ENCODE measurements at regions not wholly inside any gene's neighbourhood (a gene's known extent, or its start where the extent isn't known, plus 50 kb on each side); places are given as distances from the start of the nearest gene placed in this dataset.

DNA sequence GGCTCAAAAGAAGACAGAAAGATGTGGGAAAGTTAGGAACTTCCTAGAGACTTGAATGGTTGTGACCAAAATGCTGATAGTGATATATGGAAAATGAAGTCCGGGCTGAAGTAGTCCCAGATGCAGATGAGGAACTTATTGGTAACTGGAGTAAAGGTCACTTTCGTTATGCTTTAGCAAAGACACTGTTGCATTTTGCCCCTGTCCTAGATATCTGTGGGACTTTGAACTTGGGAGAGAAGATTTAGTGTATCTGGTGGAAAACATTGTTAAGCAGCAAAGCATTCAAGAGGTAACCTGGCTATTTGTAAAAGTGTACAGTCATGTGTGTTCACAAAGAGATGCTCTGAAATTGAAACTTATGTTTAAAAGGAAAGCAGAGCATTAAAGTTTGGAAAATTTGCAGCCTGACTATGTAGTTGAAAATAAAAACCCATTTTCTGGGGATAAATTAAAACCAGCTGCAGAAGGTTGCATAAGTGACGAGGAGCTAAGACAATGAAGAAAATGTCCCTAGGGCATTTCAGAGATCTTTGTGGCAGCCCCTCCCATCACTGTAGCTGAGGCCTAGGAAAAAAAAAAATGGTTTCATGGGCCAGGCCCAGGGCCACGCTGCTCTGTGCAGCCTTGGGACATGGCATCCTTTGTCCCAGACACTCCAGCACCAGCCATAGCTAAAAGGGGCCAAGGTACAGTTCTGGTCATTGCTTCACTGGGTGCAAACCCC is 1692.2 kb downstream of the HACE1 start:
- Histone ChIP-seq H3K79me2 (ENCODE audit: insufficient read depth, low read depth) (no peaks in the 10 kb centered on the region), H3K4me1 (ENCODE audit: low read depth, poor library complexity, severe bottlenecking) (no peaks in the 10 kb centered on the region), H3K27ac (no peak overlapping the region), H3K27me3 (ENCODE audit: insufficient read depth, low read depth) (no peaks in the 10 kb centered on the region), H3K4me2 (no peak overlapping the region), H4K20me1 (ENCODE audit: insufficient read depth) (no peaks in the 10 kb centered on the region), H3K9ac (no peak overlapping the region), H3K36me3 (ENCODE audit: insufficient read depth) (no peaks in the 10 kb centered on the region), H3K4me3 (IDR thresholded peaks at IDR 0.05; ENCODE audit: insufficient read depth, low read depth, low read length) (no peak overlapping the region), H2AFZ (ENCODE audit: low read depth) (no peak overlapping the region)
- TF ChIP-seq, protein P1, sequence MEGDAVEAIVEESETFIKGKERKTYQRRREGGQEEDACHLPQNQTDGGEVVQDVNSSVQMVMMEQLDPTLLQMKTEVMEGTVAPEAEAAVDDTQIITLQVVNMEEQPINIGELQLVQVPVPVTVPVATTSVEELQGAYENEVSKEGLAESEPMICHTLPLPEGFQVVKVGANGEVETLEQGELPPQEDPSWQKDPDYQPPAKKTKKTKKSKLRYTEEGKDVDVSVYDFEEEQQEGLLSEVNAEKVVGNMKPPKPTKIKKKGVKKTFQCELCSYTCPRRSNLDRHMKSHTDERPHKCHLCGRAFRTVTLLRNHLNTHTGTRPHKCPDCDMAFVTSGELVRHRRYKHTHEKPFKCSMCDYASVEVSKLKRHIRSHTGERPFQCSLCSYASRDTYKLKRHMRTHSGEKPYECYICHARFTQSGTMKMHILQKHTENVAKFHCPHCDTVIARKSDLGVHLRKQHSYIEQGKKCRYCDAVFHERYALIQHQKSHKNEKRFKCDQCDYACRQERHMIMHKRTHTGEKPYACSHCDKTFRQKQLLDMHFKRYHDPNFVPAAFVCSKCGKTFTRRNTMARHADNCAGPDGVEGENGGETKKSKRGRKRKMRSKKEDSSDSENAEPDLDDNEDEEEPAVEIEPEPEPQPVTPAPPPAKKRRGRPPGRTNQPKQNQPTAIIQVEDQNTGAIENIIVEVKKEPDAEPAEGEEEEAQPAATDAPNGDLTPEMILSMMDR (conservative IDR thresholded peaks at IDR 0.05; ENCODE audit: low read depth, low read length), result no peak

DNA sequence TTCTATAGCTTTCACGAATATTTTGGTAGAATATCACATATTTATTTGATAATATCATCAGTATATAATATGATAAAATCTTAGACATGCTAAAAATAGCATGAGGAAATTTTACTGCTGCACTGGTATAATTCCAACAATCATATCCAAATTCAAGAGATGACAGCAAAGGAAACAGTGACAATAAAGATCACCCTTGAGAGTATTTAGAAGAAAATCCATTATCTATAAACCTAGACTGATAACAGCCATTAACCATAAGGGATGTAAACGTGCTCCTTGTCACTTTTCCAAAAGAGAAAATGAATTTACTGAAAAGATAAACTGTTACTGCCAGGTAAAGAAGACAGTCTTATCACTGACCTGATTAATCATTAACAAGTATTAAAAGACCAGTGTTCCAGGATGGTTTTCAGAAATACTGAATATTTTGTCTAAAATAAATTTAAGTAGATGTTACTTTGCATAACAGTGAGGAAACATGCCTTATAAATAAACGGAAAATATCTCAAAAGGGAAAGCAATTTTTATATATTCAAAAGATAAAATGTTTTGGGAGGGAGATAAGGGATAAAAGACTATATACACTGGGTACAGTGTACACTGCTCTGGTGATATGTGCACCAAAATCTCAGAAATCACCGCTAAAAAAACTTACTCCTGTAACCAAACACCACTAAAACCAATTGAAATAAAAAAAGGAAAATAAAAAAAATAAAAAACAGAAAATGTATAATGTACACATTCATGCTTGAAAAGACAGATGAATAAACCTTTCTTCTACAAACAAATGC is 1704.7 kb downstream of the HACE1 start:
- H2AFZ ChIP-seq (ENCODE audit: low read depth), result no peak overlapping the region
- H3K79me2 ChIP-seq (ENCODE audit: insufficient read depth, low read depth), result no peaks in the 10 kb centered on the region
- H4K20me1 ChIP-seq (ENCODE audit: insufficient read depth), result no peaks in the 10 kb centered on the region
- H3K4me1 ChIP-seq (ENCODE audit: low read depth, poor library complexity, severe bottlenecking), result no peaks in the 10 kb centered on the region
- TF ChIP-seq, protein P1 (conservative IDR thresholded peaks at IDR 0.05; ENCODE audit: low read depth, low read length), result no peak
- H3K36me3 ChIP-seq (ENCODE audit: insufficient read depth), result no peaks in the 10 kb centered on the region
- H3K4me2 ChIP-seq, result no peak overlapping the region
- no peaks in the 10 kb centered on the region for H3K27me3 ChIP-seq (ENCODE audit: insufficient read depth, low read depth)
- no peak overlapping the region for H3K4me3 ChIP-seq (IDR thresholded peaks at IDR 0.05; ENCODE audit: insufficient read depth, low read depth, low read length)
- H3K27ac ChIP-seq, result no peak overlapping the region
- H3K9ac ChIP-seq, result no peak overlapping the region

DNA sequence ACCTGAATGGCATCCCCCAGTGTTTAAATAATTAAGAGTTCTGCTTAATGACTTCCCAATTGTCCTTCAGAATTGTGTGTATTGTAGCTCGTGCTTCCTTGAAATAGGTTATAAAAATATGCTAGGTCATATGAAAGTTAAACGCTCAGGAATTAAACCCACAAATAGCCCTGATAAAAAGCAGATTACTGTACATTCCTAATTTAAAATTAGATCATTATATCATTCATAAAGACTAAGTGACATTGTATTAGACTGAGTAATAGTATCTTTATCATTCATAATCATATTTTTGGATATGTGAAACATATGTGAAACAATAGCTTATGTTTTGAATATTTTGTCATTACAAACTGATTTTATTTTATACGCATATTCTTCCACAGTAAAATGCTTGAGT is 1706.7 kb downstream of the HACE1 start:
- Histone ChIP-seq H3K4me3 (IDR thresholded peaks at IDR 0.05; ENCODE audit: insufficient read depth, low read depth, low read length) (no peak overlapping the region), H3K27ac (no peak overlapping the region), H3K36me3 (ENCODE audit: insufficient read depth) (no peaks in the 10 kb centered on the region), H3K9ac (no peak overlapping the region), H3K27me3 (ENCODE audit: insufficient read depth, low read depth) (no peaks in the 10 kb centered on the region), H2AFZ (ENCODE audit: low read depth) (no peak overlapping the region), H3K4me1 (ENCODE audit: low read depth, poor library complexity, severe bottlenecking) (no peaks in the 10 kb centered on the region), H4K20me1 (ENCODE audit: insufficient read depth) (no peaks in the 10 kb centered on the region), H3K4me2 (no peak overlapping the region), H3K79me2 (ENCODE audit: insufficient read depth, low read depth) (no peaks in the 10 kb centered on the region)
- TF ChIP-seq, protein P1 (conservative IDR thresholded peaks at IDR 0.05; ENCODE audit: low read depth, low read length), result no peak

DNA sequence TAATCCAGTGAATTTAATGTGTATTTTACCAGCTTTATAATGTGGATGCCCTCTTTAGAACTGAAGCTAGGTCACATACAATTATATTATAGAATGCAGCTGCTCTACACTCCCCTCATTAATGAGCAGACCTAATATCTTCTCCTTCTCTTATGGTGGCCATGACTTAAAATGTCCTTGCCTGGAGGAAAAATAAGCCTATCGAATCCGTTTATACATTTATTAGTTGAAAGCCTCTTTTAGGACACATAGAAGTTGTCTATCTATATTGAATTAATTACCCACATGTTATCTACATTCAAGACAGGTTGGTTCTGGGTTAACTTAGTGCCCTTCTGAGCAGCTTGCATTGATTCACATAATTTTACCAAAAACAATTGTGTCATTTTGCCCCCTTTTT is 1716.8 kb downstream of the HACE1 start:
- Histone ChIP-seq H3K9ac (no peak overlapping the region), H3K4me2 (no peak overlapping the region), H2AFZ (ENCODE audit: low read depth) (no peak overlapping the region), H4K20me1 (ENCODE audit: insufficient read depth) (no peaks in the 10 kb centered on the region), H3K27ac (no peak overlapping the region), H3K27me3 (ENCODE audit: insufficient read depth, low read depth) (no peaks in the 10 kb centered on the region), H3K79me2 (ENCODE audit: insufficient read depth, low read depth) (no peaks in the 10 kb centered on the region), H3K4me1 (ENCODE audit: low read depth, poor library complexity, severe bottlenecking) (no peaks in the 10 kb centered on the region), H3K36me3 (ENCODE audit: insufficient read depth) (no peaks in the 10 kb centered on the region), H3K4me3 (IDR thresholded peaks at IDR 0.05; ENCODE audit: insufficient read depth, low read depth, low read length) (no peak overlapping the region)
- TF ChIP-seq, protein P1 (conservative IDR thresholded peaks at IDR 0.05; ENCODE audit: low read depth, low read length), result no peak
